Lung (tissue), 11 donors: ENCODE measurements at regions not wholly inside any gene's neighbourhood (a gene's known extent, or its start where the extent isn't known, plus 50 kb on each side); places are given as distances from the start of the nearest gene placed in this dataset.

ENCODE experiments used
- ATAC-seq: fragments of 200-7000 bp; cut with Tn5 transposase; one replicate; pipeline ENCODE4 v1.9.1; 2020; ENCODE audit warnings: moderate number of reproducible peaks; ENCODE audit not compliant: insufficient read depth, low FRiP score
- DNase-seq, 3 donors: peaks; one replicate each; pipeline ENCODE4 v3.0.0-alpha.2; 2013 to 2017
- H3K27ac ChIP-seq, 2 donors: one replicate each; pipeline ENCODE4 v1.5.1; 2013; ENCODE audit warnings: mild to moderate bottlenecking in 2 of 2, moderate library complexity in 2 of 2, control low read depth in 1 of 2, inconsistent platforms in 1 of 2, low read depth in 1 of 2, low read length in 1 of 2
- H3K27me3 ChIP-seq, 3 donors: one replicate each; pipeline ENCODE4 v1.5.1; 2013; ENCODE audit warnings: low read length in 2 of 3; ENCODE audit not compliant: control insufficient read depth in 3 of 3, insufficient read depth in 3 of 3
- H3K36me3 ChIP-seq, 4 donors: one replicate each; pipeline ENCODE4 v1.5.1; 2013; ENCODE audit warnings: low read length in 4 of 4, mild to moderate bottlenecking in 1 of 4, moderate library complexity in 1 of 4; ENCODE audit not compliant: control insufficient read depth in 4 of 4, insufficient read depth in 4 of 4
- H3K4me1 ChIP-seq, 5 donors: one replicate each; pipeline ENCODE4 v1.5.1; 2013; ENCODE audit warnings: low read length in 5 of 5, mild to moderate bottlenecking in 2 of 5, moderate library complexity in 1 of 5; ENCODE audit not compliant: control insufficient read depth in 5 of 5, insufficient read depth in 5 of 5
- H3K4me3 ChIP-seq: one replicate; pipeline ENCODE4 v1.5.1; 2013; ENCODE audit warnings: mild to moderate bottlenecking, control low read depth, moderate library complexity
- H3K9ac ChIP-seq, 2 donors: one replicate each; pipeline ENCODE4 v1.5.1; 2013; ENCODE audit warnings: low read length in 2 of 2, control low read depth in 1 of 2; ENCODE audit not compliant: insufficient read depth in 1 of 2
- H3K9me3 ChIP-seq, 4 donors: one replicate each; pipeline ENCODE4 v1.5.1; 2013; ENCODE audit warnings: low read length in 3 of 4, mild to moderate bottlenecking in 1 of 4, moderate library complexity in 1 of 4; ENCODE audit not compliant: control insufficient read depth in 4 of 4, insufficient read depth in 3 of 4
- CTCF ChIP-seq: IDR thresholded peaks from 2 replicates; pipeline ENCODE4 v1.5.1; 2012; ENCODE audit warnings: mild to moderate bottlenecking; ENCODE audit errors: control extremely low read depth, extremely low read depth
- WGBS, 2 donors: extraction: QIAGEN DNeasy Blood & Tissue Kit; methylation state at CpG; one replicate each; pipeline ENCODE4 v1.1.7; 2013; 5-methylcytosine and 5-hydroxymethylcytosine counted together
- donor health status: control.
- donor health status: control.
- donor health status: Bipolar disorder and iron deficiency.
- donor health status: healthy.
- donor health status: DM: yes; HTN: yes; CAD: no.

GRCh38 chr1:232890340-232890943 is 60.0 kb upstream of the NTPCR start:
- Histone ChIP-seq H3K4me3 (no peak overlapping the region), H3K9me3 (peaks cover 0 to 6% (median 0%) of the 10 kb centered on the region in 4 donors), H3K27me3 (no peaks in the 10 kb centered on the region), H3K4me1 (no peaks in the 10 kb centered on the region), H3K36me3 (no peaks in the 10 kb centered on the region), H3K27ac (no peak overlapping the region), H3K9ac (no peak overlapping the region)
- WGBS, 2 donors = 83 to 86% methylated on average over 5 of the region's 5 CpGs
- no peak for TF ChIP-seq CTCF
- DNase-seq (no peak), ATAC-seq (no peak)

- ATAC-seq (no peak), DNase-seq (no peak)
- H3K9ac ChIP-seq = no peak overlapping the region
- H3K36me3 ChIP-seq = no peaks in the 10 kb centered on the region
- H3K27ac ChIP-seq = no peak overlapping the region
- no peaks in the 10 kb centered on the region for H3K4me1 ChIP-seq
- peaks cover 0 to 6% (median 0%) of the 10 kb centered on the region in 4 donors for H3K9me3 ChIP-seq
- H3K27me3 ChIP-seq = no peaks in the 10 kb centered on the region
- TF ChIP-seq CTCF = no peak
- H3K4me3 ChIP-seq = no peak overlapping the region
- 53 to 70% methylated on average over 5 of the region's 5 CpGs for WGBS, 2 donors
Measured at GRCh38 chr1:232891071-232891470, 59.3 kb upstream of the NTPCR start.

- H3K9ac ChIP-seq = no peak overlapping the region
- ATAC-seq = no peak
- no peak for DNase-seq
- H3K27ac ChIP-seq = no peak overlapping the region
- no peak for TF ChIP-seq CTCF
- no peaks in the 10 kb centered on the region for H3K4me1 ChIP-seq
- WGBS, 2 donors = 91 to 94% methylated on average over 6 of the region's 6 CpGs
- H3K36me3 ChIP-seq = no peaks in the 10 kb centered on the region
- H3K9me3 ChIP-seq = peaks cover 0 to 5% (median 0%) of the 10 kb centered on the region in 4 donors
- no peaks in the 10 kb centered on the region for H3K27me3 ChIP-seq
- no peak overlapping the region for H3K4me3 ChIP-seq
Measured at GRCh38 chr1:232891656-232892317, 58.6 kb upstream of the NTPCR start.
